Fibroblast of the aortic adventitia (primary cell): ENCODE measurements at regions not wholly inside any gene's neighbourhood (a gene's known extent, or its start where the extent isn't known, plus 50 kb on each side); places are given as distances from the start of the nearest gene placed in this dataset.

Experiments
- DNase-seq: peaks from one replicate; pipeline ENCODE4 v3.0.0-alpha.2; 2010; ENCODE audit warnings: low read depth
- H3K4me3 ChIP-seq: 2 replicates; pipeline ENCODE4 v1.5.1; 2011; ENCODE audit warnings: low read depth, mild to moderate bottlenecking, control low read depth, low read length, moderate library complexity
- TF ChIP-seq, protein P1 (sequence below): IDR thresholded peaks from 2 replicates; pipeline ENCODE4 v1.5.1; 2011; ENCODE audit warnings: mild to moderate bottlenecking, low read length, control low read depth, inconsistent platforms; ENCODE audit not compliant: insufficient read depth

DNA sequence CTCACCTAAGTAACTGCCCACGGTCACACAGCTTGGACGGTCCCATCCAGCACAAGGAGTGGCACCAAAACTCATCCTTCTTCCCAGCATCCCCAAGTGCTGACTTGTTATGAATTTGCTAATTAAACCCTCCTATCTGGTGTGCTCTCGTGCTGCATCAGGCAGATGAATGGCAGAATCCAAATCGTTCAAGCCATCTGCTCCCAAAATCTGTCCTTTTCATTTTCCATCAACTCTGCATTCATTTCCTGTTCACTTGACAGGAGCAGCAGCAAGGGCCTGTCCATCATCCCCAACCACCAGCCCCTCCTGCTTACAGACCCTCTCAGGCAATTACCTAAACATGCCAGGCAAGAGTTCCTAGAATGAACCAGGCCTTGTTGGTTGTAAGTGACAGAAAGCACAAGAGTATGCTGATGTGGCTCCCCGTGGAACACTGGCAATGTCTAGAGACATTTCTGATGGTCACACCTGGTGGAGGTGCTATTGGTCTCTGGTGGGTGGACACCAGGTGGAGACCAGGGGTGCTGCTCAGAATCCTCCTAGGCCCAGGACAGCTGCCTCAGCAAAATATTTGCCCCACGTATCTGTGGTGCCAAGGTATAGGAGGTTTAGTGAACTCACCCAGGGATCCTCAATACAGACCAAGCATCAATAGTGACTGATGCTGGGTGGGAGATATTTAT, 832.5 kb downstream of the TBC1D22A start:
- TF ChIP-seq, protein P1, sequence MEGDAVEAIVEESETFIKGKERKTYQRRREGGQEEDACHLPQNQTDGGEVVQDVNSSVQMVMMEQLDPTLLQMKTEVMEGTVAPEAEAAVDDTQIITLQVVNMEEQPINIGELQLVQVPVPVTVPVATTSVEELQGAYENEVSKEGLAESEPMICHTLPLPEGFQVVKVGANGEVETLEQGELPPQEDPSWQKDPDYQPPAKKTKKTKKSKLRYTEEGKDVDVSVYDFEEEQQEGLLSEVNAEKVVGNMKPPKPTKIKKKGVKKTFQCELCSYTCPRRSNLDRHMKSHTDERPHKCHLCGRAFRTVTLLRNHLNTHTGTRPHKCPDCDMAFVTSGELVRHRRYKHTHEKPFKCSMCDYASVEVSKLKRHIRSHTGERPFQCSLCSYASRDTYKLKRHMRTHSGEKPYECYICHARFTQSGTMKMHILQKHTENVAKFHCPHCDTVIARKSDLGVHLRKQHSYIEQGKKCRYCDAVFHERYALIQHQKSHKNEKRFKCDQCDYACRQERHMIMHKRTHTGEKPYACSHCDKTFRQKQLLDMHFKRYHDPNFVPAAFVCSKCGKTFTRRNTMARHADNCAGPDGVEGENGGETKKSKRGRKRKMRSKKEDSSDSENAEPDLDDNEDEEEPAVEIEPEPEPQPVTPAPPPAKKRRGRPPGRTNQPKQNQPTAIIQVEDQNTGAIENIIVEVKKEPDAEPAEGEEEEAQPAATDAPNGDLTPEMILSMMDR = no peak
- no peak for DNase-seq
- H3K4me3 ChIP-seq = no peak overlapping the region

DNA sequence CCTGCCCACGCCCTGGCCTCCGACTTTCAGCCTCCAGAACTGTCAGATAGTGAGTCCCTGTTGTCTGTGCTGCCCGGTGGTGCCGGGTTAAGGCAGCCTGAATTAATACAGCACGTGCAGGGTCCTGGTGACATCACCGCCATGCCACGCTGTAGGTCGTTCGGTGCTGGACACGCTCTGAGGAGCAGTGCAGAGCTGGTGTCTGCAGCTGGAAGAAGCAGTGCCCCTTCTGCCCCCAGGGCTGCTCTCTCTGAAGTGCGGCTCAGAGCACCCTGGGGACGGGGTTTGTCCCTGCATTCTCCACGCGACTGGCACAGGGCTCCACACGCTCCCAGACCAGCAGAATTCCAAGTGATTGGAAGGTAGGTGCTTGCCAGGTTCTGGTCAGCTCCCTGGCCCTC, 831.5 kb downstream of the TBC1D22A start:
- DNase-seq = no peak
- H3K4me3 ChIP-seq = no peak overlapping the region
- TF ChIP-seq, protein P1 = no peak

DNA sequence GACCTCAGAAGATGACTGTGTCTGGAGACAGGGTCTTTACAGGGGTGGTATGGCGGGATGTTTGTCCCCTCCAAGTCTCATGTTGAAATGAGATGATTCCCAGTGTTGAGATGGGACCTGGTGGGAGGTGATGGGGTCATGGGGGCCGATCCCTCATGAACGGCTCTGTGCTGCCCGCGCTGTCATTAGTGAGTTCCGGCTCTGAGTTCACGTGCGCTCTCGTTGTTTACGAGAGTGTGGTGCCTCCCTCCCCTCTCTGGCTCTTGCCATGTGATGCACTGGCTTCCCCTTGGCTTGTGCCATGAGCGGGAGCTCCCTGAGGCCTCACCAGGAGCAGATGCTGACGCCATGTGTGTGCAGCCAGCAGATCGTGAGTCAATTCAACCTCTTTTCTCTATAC, 830.8 kb downstream of the TBC1D22A start:
- TF ChIP-seq, protein P1 = no peak

DNA sequence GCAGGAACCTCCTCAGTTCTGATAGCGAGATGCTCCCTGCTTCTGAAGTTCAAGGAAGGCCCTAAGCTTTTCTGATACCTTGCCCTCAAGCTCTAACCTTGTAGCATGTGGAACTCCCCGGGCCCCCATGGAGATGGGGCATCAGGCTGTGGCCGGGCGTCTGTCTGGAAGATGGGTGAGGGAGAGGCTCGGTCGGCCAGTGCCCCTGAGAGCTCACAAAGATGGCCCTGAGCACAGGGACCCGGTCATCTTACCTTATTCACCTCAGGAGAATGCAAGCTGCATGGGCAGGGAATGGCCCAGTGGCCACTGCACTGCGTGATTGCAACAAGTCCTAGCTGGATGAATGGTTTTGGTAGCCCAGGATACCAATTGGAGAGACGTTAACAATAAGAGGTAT, 830.3 kb downstream of the TBC1D22A start:
- H3K4me3 ChIP-seq = no peak overlapping the region
- TF ChIP-seq, protein P1 = no peak
- DNase-seq = no peak

More for the DNA sequence above, 830.8 kb downstream of the TBC1D22A start:
- H3K4me3 ChIP-seq = no peak overlapping the region
- DNase-seq = no peak

DNA sequence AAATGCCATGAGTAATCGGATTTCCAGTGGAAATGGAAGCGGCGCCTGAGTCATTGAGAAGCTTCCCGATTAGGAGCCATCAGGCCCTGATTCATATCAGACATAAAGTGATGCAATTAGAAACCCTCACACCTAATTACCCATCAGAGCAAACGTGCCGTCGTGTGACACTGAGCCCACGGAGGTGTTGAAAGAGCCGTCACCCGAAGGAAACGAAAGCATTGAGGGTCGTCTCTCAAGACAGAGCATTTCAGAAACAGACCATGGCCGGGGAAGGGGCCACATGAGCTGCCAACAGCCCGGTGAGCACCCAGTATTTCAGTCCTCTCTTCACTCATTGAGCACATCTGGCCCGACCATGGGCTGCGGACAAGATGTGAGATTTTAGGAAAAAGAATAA, 829.3 kb downstream of the TBC1D22A start:
- DNase-seq = no peak
- TF ChIP-seq, protein P1 = no peak
- no peak overlapping the region for H3K4me3 ChIP-seq

DNA sequence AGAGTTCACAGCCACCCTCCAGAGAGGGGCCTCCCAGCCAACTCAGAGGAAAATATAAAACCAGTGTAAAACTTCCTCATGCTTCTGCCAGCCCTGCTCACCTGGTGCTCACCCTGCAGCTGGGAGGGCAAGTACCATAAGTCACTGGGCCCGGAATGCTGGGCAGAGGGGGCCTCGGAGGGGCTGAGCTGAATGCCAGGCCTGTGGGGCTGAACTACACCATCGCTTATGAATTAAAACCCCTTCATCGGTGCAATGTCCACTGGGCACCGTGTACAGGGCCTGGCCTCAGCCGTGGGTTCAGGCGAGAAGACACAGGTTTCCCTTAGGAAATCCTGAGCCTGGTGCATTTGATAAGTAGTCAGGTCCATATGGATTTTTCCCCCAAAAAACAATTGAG, 828.6 kb downstream of the TBC1D22A start:
- TF ChIP-seq, protein P1 = no peak
- H3K4me3 ChIP-seq = no peak overlapping the region
- no peak for DNase-seq
